SHP77 (cell line): ENCODE measurements at regions not wholly inside any gene's neighbourhood (a gene's known extent, or its start where the extent isn't known, plus 50 kb on each side); places are given as distances from the start of the nearest gene placed in this dataset.

Source experiments
- DNase-seq, 2 experiments: peaks; one replicate each; lab custom pipeline; 2025; lab: John Stamatoyannopoulos, UW

GRCh38 chr2:575030-575726, 102.0 kb downstream of the TMEM18 start:
- no peak for DNase-seq

- DNase-seq, result no peak
Measured at GRCh38 chr2:573805-574392, 103.3 kb downstream of the TMEM18 start.

GRCh38 chr2:573025-573424, 104.2 kb downstream of the TMEM18 start:
- DNase-seq, result no peak

GRCh38 chr2:569681-570080, 107.5 kb downstream of the TMEM18 start:
- no peak for DNase-seq

GRCh38 chr2:568639-569235, 108.5 kb downstream of the TMEM18 start:
- DNase-seq, result no peak

- no peak for DNase-seq
Measured at GRCh38 chr2:567865-568638, 109.2 kb downstream of the TMEM18 start.

GRCh38 chr2:567496-567864, 109.7 kb downstream of the TMEM18 start:
- DNase-seq, result no peak

GRCh38 chr2:566379-567313, 110.6 kb downstream of the TMEM18 start:
- DNase-seq, result no peak

- no peak for DNase-seq
Measured at GRCh38 chr2:564471-565181, 112.6 kb downstream of the TMEM18 start.

- DNase-seq, result no peak
Measured at GRCh38 chr2:563512-563911, 113.7 kb downstream of the TMEM18 start.

- no peak for DNase-seq
Measured at GRCh38 chr2:562391-563364, 114.5 kb downstream of the TMEM18 start.

- no peak for DNase-seq
Measured at GRCh38 chr2:558879-559278, 118.3 kb downstream of the TMEM18 start.

GRCh38 chr2:558302-558642, 118.9 kb downstream of the TMEM18 start:
- DNase-seq, result no peak

GRCh38 chr2:557635-558301, 119.4 kb downstream of the TMEM18 start:
- DNase-seq, result no peak

GRCh38 chr2:556485-556884, 120.7 kb downstream of the TMEM18 start:
- DNase-seq, result no peak

GRCh38 chr2:555164-555922, 121.9 kb downstream of the TMEM18 start:
- DNase-seq, result no peak

GRCh38 chr2:554444-554843, 122.8 kb downstream of the TMEM18 start:
- no peak for DNase-seq

- no peak for DNase-seq
Measured at GRCh38 chr2:552906-553305, 124.3 kb downstream of the TMEM18 start.

GRCh38 chr2:551621-552020, 125.6 kb downstream of the TMEM18 start:
- DNase-seq, result no peak
